ENCODE measurements at regions not wholly inside any gene's neighbourhood (a gene's known extent, or its start where the extent isn't known, plus 50 kb on each side); places are given as distances from the start of the nearest gene placed in this dataset.

DNA sequence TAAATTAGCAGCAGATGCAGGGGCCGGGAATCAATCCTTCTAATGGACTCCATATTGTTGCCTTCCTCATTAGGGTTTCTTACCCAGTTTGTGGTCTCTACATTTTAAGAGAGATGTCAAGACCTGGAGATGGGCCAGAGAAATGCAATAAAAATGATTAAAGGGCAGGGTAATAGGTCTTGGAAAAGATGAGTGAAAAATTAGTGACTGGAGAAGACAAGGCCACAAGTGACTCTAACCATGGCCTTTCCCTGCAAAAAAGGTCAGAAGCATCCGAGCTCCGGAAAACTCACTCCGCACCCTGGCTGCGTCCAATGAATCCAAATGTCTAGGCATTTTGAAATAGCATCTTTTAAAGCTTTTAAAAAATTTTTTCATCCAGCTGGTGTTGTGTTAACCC lies 152.8 kb downstream of the ARRDC4 start:
- TF ChIP-seq CTCF (IDR thresholded peaks at IDR 0.05; ENCODE audit: low read length) (no peak), EZH2 (IDR thresholded peaks at IDR 0.05; ENCODE audit: borderline replicate concordance, low read length) (no peak)
